IMR-90 (cell line): ENCODE measurements at regions not wholly inside any gene's neighbourhood (a gene's known extent, or its start where the extent isn't known, plus 50 kb on each side); places are given as distances from the start of the nearest gene placed in this dataset.

Experiments used
- ATAC-seq: fragments of 200-7000 bp; cut with Tn5 transposase; 2 replicates; pipeline ENCODE4 v1.9.1; 2020; ENCODE audit warnings: low read depth, mild to moderate bottlenecking, moderate library complexity
- BruUV-seq: library from RNA; stranded (reverse); fragments of 400-500 nt; replicated peaks from 2 replicates; lab custom pipeline; 2021; lab: Mats Ljungman, UMichigan
- CTCF ChIA-PET: fragments of 300-600 bp; formaldehyde crosslinking; extraction: SDS; loops from one replicate; lab custom pipeline; 2021; ENCODE audit warnings: antibody characterized with exemption; lab: Yijun Ruan, JAX
- POLR2A ChIA-PET: fragments of 300-600 bp; sonication (Branson Sonifier 250); formaldehyde crosslinking; loops from one replicate; lab custom pipeline; 2022; ENCODE audit warnings: antibody characterized with exemption; ENCODE audit not compliant: unreplicated experiment; lab: Charles Lee
- DNase-seq: peaks from one replicate; pipeline ENCODE4 v3.0.0; 2013
- H2AFZ ChIP-seq: replicated peaks from 2 replicates; pipeline ENCODE3; 2013; ENCODE audit warnings: low read length, mild to moderate bottlenecking; ENCODE audit not compliant: poor library complexity
- H2AK5ac ChIP-seq: 2 replicates; pipeline ENCODE4 v1.6.1; 2013; ENCODE audit warnings: low read depth, low read length, inconsistent platforms
- H2AK9ac ChIP-seq: replicated peaks from 2 replicates; pipeline ENCODE3; 2013; ENCODE audit warnings: mild to moderate bottlenecking, low read depth, low read length, moderate library complexity; ENCODE audit not compliant: poor library complexity
- H2BK120ac ChIP-seq: 2 replicates; pipeline ENCODE4 v1.6.1; 2013; ENCODE audit warnings: low read depth, low read length, inconsistent platforms
- H2BK15ac ChIP-seq: 3 replicates; pipeline ENCODE4 v1.6.1; 2013; ENCODE audit warnings: low read depth, low read length, inconsistent platforms
- H2BK20ac ChIP-seq: 2 replicates; pipeline ENCODE4 v1.6.1; 2013; ENCODE audit warnings: low read depth, mild to moderate bottlenecking, inconsistent platforms, low read length, moderate library complexity
- H2BK5ac ChIP-seq: 2 replicates; pipeline ENCODE4 v1.6.1; 2013; ENCODE audit warnings: mild to moderate bottlenecking, low read depth, low read length, inconsistent platforms; ENCODE audit not compliant: poor library complexity, severe bottlenecking
- H3K14ac ChIP-seq: replicated peaks from 2 replicates; pipeline ENCODE4 v1.6.1; 2013; ENCODE audit warnings: low read depth, low read length, inconsistent platforms
- H3K18ac ChIP-seq: 2 replicates; pipeline ENCODE4 v1.6.1; 2013; ENCODE audit warnings: low read depth, low read length, control low read depth
- H3K23ac ChIP-seq: 2 replicates; pipeline ENCODE4 v1.6.1; 2013; ENCODE audit warnings: low read depth, low read length, inconsistent platforms
- H3K27ac ChIP-seq: 2 replicates; pipeline ENCODE4 v1.5.1; 2013; ENCODE audit warnings: mild to moderate bottlenecking, control low read depth, low read length; ENCODE audit not compliant: insufficient read depth
- H3K27me3 ChIP-seq: 2 replicates; pipeline ENCODE4 v1.6.1; 2013; ENCODE audit warnings: low read length; ENCODE audit not compliant: control insufficient read depth, insufficient read depth
- H3K36me3 ChIP-seq: 2 replicates; pipeline ENCODE4 v1.6.1; 2013; ENCODE audit warnings: low read length, mixed read lengths; ENCODE audit not compliant: control insufficient read depth, insufficient read depth
- H3K4ac ChIP-seq: 2 replicates; pipeline ENCODE4 v1.6.1; 2013; ENCODE audit warnings: low read depth, low read length, inconsistent platforms
- H3K4me1 ChIP-seq: 2 replicates; pipeline ENCODE4 v1.6.1; 2013; ENCODE audit warnings: low read length, mixed read lengths; ENCODE audit not compliant: control insufficient read depth, insufficient read depth
- H3K4me2 ChIP-seq: 2 replicates; pipeline ENCODE4 v1.6.1; 2013; ENCODE audit warnings: low read depth, mild to moderate bottlenecking, control low read depth, low read length, moderate library complexity
- H3K4me3 ChIP-seq: 2 replicates; pipeline ENCODE4 v1.5.1; 2013; ENCODE audit warnings: low read depth, mild to moderate bottlenecking, control low read depth, low read length, moderate library complexity; ENCODE audit not compliant: insufficient read depth
- H3K56ac ChIP-seq: 2 replicates; pipeline ENCODE4 v1.6.1; 2013; ENCODE audit warnings: low read length, inconsistent platforms; ENCODE audit not compliant: insufficient read depth; ENCODE audit errors: extremely low read depth
- H3K79me1 ChIP-seq, 2 experiments: 2 replicates each; pipeline ENCODE4 v1.6.1; 2013; ENCODE audit warnings: low read length in 2 of 2, inconsistent platforms in 1 of 2, low read depth in 1 of 2
- H3K9ac ChIP-seq: 2 replicates; pipeline ENCODE4 v1.6.1; 2013; ENCODE audit warnings: low read depth, low read length, control low read depth
- H3K9me1 ChIP-seq: 2 replicates; pipeline ENCODE4 v1.6.1; 2013; ENCODE audit warnings: low read length, inconsistent platforms; ENCODE audit not compliant: insufficient read depth
- H3K9me3 ChIP-seq: 2 replicates; pipeline ENCODE4 v1.6.1; 2013; ENCODE audit warnings: low read length; ENCODE audit not compliant: control insufficient read depth, insufficient read depth
- H4K20me1 ChIP-seq: 2 replicates; pipeline ENCODE4 v1.6.1; 2013; ENCODE audit warnings: low read length, inconsistent platforms; ENCODE audit not compliant: insufficient read depth
- H4K5ac ChIP-seq: 2 replicates; pipeline ENCODE4 v1.6.1; 2013; ENCODE audit warnings: mild to moderate bottlenecking, low read depth, low read length, control low read depth
- H4K8ac ChIP-seq, 2 experiments: 2 replicates each; pipeline ENCODE4 v1.6.1; 2013; ENCODE audit warnings: low read depth in 2 of 2, low read length in 2 of 2, control low read depth in 1 of 2, inconsistent platforms in 1 of 2
- H4K91ac ChIP-seq: 2 replicates; pipeline ENCODE4 v1.6.1; 2013; ENCODE audit warnings: low read depth, low read length, inconsistent platforms; ENCODE audit not compliant: insufficient read depth
- BHLHE40 ChIP-seq: fragments of 150-350 bp; IDR thresholded peaks from 2 replicates; pipeline ENCODE4 v1.6.1; 2016; ENCODE audit warnings: mild to moderate bottlenecking, low read depth, low read length
- CEBPB ChIP-seq: IDR thresholded peaks from 2 replicates; pipeline ENCODE4 v1.6.1; 2012; ENCODE audit warnings: low read depth, low read length, improper control_type of control experiment
- MAZ ChIP-seq: IDR thresholded peaks from 2 replicates; pipeline ENCODE4 v1.6.1; 2012; ENCODE audit warnings: low read depth, mild to moderate bottlenecking, low read length, improper control_type of control experiment, moderate library complexity, borderline replicate concordance
- RFX5 ChIP-seq: IDR thresholded peaks from 2 replicates; pipeline ENCODE4 v1.8.0; 2012; ENCODE audit warnings: low read depth, mild to moderate bottlenecking, low read length, moderate library complexity
- USF2 ChIP-seq: fragments of 150-350 bp; IDR thresholded peaks from 2 replicates; pipeline ENCODE4 v1.6.1; 2017; ENCODE audit warnings: mild to moderate bottlenecking, antibody characterized with exemption, low read length, low read depth
- WGBS, 2 experiments: methylation state at CpG; one replicate each; pipeline versions ENCODE4 v1.1.5 to v1.1.7; 2013; ENCODE audit warnings: missing lambda C conversion rate in 2 of 2; ENCODE audit not compliant: insufficient read length in 1 of 2; ENCODE audit errors: extremely low coverage in 2 of 2; 5-methylcytosine and 5-hydroxymethylcytosine counted together
- dilution Hi-C: fragments of 300-500 bp; cut with HindIII; formaldehyde crosslinking; loops from one replicate; pipeline ENCODE4 v1.14.3; 2018; ENCODE audit warnings: low sequenced_read_pairs; ENCODE audit not compliant: unreplicated experiment
- in situ Hi-C: fragments of 300-500 bp; cut with MboI; formaldehyde crosslinking; loops from 3 replicates; pipeline ENCODE4 v1.14.3; 2019; ENCODE audit warnings: low sequenced_read_pairs, inconsistent platforms, mixed read lengths
- intact Hi-C: fragments of 100-400 bp; cut with micrococcal nuclease; formaldehyde crosslinking; loops from 2 replicates; pipeline ENCODE4 v1.10.0; 2022
- TF ChIP-seq, protein P1 (sequence below): fragments of 150-350 bp; IDR thresholded peaks from 2 replicates; pipeline ENCODE4 v1.6.1; 2016; ENCODE audit warnings: low read depth, mild to moderate bottlenecking, low read length, moderate library complexity, borderline replicate concordance

- no peaks in the 10 kb centered on the region for H3K4me1 ChIP-seq
- no peaks in the 10 kb centered on the region for H3K9me3 ChIP-seq
- ATAC-seq (no peak), DNase-seq (no peak)
- H3K27ac ChIP-seq: no peak overlapping the region
- H2BK20ac ChIP-seq: no peak overlapping the region
- in situ Hi-C loops: no loop called here
- H3K4me3 ChIP-seq: no peak overlapping the region
- no peak overlapping the region for H2BK120ac ChIP-seq
- H3K23ac ChIP-seq: no peak overlapping the region
- no peak overlapping the region for H2BK5ac ChIP-seq
- H2BK15ac ChIP-seq: no peak overlapping the region
- no peak overlapping the region for H2AFZ ChIP-seq
- no peaks in the 10 kb centered on the region for H3K27me3 ChIP-seq
- H3K18ac ChIP-seq: no peak overlapping the region
- H3K56ac ChIP-seq: no peak overlapping the region
- H3K14ac ChIP-seq: no peak overlapping the region
- H3K9me1 ChIP-seq: no peaks in the 10 kb centered on the region
- H4K8ac ChIP-seq: no peak overlapping the region
- H4K20me1 ChIP-seq: no peaks in the 10 kb centered on the region
- no peak overlapping the region for H2AK5ac ChIP-seq
- H4K91ac ChIP-seq: no peak overlapping the region
- no peaks in the 10 kb centered on the region for H3K36me3 ChIP-seq
- H3K4ac ChIP-seq: no peak overlapping the region
- dilution Hi-C loops: no loop called here
- no peak overlapping the region for H3K9ac ChIP-seq
- TF ChIP-seq, protein P1, sequence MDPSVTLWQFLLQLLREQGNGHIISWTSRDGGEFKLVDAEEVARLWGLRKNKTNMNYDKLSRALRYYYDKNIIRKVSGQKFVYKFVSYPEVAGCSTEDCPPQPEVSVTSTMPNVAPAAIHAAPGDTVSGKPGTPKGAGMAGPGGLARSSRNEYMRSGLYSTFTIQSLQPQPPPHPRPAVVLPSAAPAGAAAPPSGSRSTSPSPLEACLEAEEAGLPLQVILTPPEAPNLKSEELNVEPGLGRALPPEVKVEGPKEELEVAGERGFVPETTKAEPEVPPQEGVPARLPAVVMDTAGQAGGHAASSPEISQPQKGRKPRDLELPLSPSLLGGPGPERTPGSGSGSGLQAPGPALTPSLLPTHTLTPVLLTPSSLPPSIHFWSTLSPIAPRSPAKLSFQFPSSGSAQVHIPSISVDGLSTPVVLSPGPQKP: no peak
- TF ChIP-seq MAZ (no peak), RFX5 (no peak), USF2 (no peak), BHLHE40 (no peak), CEBPB (no peak)
- no peak overlapping the region for H3K4me2 ChIP-seq
- no peak overlapping the region for H2AK9ac ChIP-seq
- ChIA-PET CTCF (no interaction called here), POLR2A (no interaction called here)
- no TSS peak for BruUV-seq
- no peaks in the 10 kb centered on the region for H3K79me1 ChIP-seq
- intact Hi-C loops: no loop called here
- H4K5ac ChIP-seq: no peak overlapping the region
- no CpG with 5 or more reads among the region's 1 CpG for WGBS, 2 experiments
These were observed 170.0 kb upstream of the NPY2R start for GRCh38 chr4:155038459-155038858.
